Jurkat, Clone E6-1 (cell line): ENCODE measurements at regions not wholly inside any gene's neighbourhood (a gene's known extent, or its start where the extent isn't known, plus 50 kb on each side); places are given as distances from the start of the nearest gene placed in this dataset.

ENCODE experiments used
- DNase-seq: peaks from one replicate; pipeline ENCODE4 v3.0.0-alpha.2; 2011; ENCODE audit warnings: low read depth, low spot score
- H3K4me3 ChIP-seq: 2 replicates; pipeline ENCODE4 v1.5.1; 2011; ENCODE audit warnings: mild to moderate bottlenecking, low read length, control low read depth, moderate library complexity

DNA sequence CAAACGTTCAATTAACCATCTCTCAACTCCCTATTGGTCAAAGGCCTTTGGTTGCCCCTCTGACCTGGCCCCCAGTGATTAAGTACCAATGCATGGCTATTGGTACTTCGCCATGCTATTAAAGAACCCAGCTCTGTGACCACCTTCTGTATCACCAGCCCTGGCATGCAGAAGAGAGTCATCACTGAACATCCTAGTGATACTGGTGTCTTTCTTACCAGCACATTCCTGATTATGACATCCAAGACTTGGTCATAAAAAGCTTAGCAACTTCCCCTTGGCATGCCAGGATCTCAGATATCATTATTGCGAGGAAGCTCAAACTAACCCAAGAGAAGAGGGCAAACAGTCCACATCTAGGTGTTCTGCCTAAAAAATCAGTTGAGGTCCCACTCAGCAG is 122.3 kb upstream of the OTUD4 start:
- no peak overlapping the region for H3K4me3 ChIP-seq
- DNase-seq: no peak

DNA sequence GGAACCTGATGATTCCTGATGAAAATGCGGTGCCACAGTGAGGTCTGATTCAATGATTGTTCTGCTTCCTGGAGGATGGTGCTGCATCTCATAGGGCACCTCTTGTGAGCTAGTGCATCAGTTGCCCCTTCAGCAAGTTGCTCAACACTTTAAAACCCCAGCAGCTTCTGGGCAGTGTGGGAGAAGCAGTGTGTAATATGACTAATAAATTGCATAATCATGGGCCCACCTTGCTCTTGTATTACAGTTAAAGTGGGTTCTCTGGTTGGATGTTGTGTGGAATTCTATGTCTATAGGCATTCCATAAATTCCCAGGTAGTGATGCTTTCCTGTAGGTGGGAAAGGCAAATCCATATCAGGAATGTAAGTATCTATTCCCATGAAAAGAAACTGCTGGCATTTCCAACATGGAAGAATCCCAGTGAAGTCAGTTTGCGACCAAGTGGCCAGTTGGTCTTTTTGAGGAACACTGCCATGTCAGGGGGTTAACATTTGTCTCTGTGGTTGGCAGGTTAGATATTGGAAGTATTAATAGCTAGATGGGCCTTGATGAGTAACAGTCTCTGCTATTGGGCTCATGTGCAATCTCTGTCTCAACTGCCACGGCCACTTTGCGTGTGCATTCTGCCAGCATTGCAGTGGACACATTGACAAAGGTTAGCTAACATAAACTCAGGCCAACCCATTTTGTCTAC is 121.1 kb upstream of the OTUD4 start:
- DNase-seq: no peak
- no peak overlapping the region for H3K4me3 ChIP-seq

DNA sequence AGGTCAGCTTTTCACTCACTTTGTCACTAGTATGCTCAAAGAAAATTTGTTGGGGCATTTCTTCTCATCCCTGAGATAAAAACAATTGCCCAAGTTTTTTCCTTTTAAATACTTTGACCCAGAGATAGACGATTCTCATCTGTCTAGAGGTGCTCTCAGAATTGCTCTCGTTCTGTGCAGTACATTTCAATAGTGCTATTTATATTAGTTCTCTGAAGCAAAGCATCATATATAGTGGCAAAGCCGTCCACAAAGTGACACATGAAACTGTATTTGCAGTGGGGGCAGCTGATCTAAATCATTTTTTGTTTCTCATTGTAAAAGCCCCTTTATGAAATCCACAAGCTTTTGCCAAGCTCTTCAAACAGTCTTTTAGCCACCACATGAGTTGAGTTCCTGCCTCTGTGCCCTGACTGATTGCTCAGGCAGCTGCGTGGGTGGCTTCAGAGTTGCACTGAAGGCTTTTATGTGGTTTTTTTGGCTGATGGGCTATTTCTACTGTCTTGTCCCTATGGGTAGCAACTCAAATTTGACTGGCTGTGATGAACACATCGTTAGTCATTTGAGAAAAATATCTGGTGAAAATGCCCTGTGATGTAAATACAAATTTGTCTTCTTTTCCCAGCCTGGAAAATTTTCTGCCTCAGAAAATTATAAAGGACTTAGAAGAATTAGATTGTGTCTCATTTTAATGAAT is 119.1 kb upstream of the OTUD4 start:
- DNase-seq: peak; percentile 87
- H3K4me3 ChIP-seq: no peak overlapping the region

GRCh38 chr4:145298885-145299284 is 118.5 kb upstream of the OTUD4 start:
- no peak overlapping the region for H3K4me3 ChIP-seq
- no peak for DNase-seq

- H3K4me3 ChIP-seq: no peak overlapping the region
- no peak for DNase-seq
These were observed 117.2 kb upstream of the OTUD4 start for GRCh38 chr4:145297556-145297955.

GRCh38 chr4:145295547-145295946 is 115.2 kb upstream of the OTUD4 start:
- H3K4me3 ChIP-seq: no peak overlapping the region
- DNase-seq: no peak

GRCh38 chr4:145295122-145295521 is 114.7 kb upstream of the OTUD4 start:
- no peak overlapping the region for H3K4me3 ChIP-seq
- DNase-seq: no peak

GRCh38 chr4:145293658-145294057 is 113.3 kb upstream of the OTUD4 start:
- no peak for DNase-seq
- no peak overlapping the region for H3K4me3 ChIP-seq

DNA sequence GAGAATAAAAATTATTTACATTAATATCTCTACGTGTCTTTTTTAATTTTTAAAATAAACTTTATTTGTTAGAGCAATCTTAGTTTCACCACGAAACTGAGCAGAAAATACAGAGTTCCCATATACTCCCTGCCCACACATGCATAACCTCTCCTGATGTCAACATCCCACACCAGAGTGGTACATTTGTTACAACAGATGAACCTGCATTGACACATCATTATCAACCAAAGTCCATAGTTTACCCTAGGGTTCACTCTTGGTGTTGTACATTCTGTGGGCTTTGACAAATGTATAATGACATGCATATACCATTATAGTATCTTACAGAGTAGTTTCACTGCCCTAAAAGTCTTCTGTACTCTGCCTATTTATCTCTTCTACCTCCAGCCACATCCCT is 110.6 kb upstream of the OTUD4 start:
- DNase-seq: no peak
- no peak overlapping the region for H3K4me3 ChIP-seq

- no peak overlapping the region for H3K4me3 ChIP-seq
These were observed 109.2 kb upstream of the OTUD4 start for GRCh38 chr4:145289403-145290076.

GRCh38 chr4:145287351-145287750 is 107.0 kb upstream of the OTUD4 start:
- no peak overlapping the region for H3K4me3 ChIP-seq
- no peak for DNase-seq

More at GRCh38 chr4:145289403-145290076, 109.2 kb upstream of the OTUD4 start:
- no peak for DNase-seq

DNA sequence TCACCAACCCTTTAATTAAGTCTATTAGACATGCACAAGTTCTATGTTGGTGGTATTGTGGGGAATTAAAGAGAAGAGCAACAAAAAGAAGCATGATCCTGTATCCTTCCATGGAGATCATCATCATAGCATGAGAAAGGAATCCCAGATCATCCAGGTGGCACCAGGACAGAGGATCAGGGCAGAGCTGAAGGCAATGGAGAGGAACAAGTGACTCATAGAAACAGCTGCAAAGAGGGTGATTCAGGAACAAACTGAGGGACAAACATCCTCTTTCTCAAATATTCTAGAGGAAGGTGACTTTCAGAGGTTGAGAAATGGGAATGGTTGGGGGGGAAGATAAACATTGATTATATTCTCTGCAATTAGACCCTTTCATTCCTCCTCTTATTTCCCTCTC is 105.5 kb upstream of the OTUD4 start:
- DNase-seq: no peak

GRCh38 chr4:145283909-145284308 is 103.5 kb upstream of the OTUD4 start:
- no peak for DNase-seq
- no peak overlapping the region for H3K4me3 ChIP-seq

More for the DNA sequence above, 105.5 kb upstream of the OTUD4 start:
- no peak overlapping the region for H3K4me3 ChIP-seq

DNA sequence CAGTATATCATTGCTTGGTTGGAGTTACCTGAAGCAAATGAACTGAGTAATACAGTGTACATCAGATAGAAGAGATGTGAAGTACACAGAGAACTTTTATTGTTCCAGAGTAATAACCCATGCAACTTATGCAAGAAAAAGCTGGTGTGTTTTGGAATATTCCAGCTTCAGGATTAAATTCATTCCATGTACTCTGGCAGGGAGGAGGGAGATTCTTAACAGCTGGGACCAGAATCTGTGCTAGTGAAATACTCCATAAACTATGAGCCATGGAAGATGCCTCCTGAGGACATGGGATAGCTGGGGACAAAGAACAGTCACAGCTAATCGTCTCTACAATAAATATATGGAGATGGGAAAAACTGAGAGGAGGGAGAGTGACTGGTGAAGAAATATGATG is 101.6 kb upstream of the OTUD4 start:
- no peak overlapping the region for H3K4me3 ChIP-seq
- no peak for DNase-seq

- no peak overlapping the region for H3K4me3 ChIP-seq
- DNase-seq: no peak
These were observed 100.8 kb upstream of the OTUD4 start for GRCh38 chr4:145281224-145281623.

GRCh38 chr4:145280541-145280940 is 100.2 kb upstream of the OTUD4 start:
- no peak overlapping the region for H3K4me3 ChIP-seq
- DNase-seq: no peak

- no peak for DNase-seq
- H3K4me3 ChIP-seq: no peak overlapping the region
These were observed 99.0 kb upstream of the OTUD4 start for GRCh38 chr4:145279122-145279960.

GRCh38 chr4:145278341-145279121 is 98.1 kb upstream of the OTUD4 start:
- DNase-seq: no peak
- no peak overlapping the region for H3K4me3 ChIP-seq

GRCh38 chr4:145277011-145277410 is 96.6 kb upstream of the OTUD4 start:
- DNase-seq: no peak
- no peak overlapping the region for H3K4me3 ChIP-seq
